HCT116 (cell line): ENCODE measurements at regions not wholly inside any gene's neighbourhood (a gene's known extent, or its start where the extent isn't known, plus 50 kb on each side); places are given as distances from the start of the nearest gene placed in this dataset.

Source experiments
- ATAC-seq: fragments of 200-7000 bp; cut with Tn5 transposase; 2 replicates; pipeline ENCODE4 v1.9.1; 2020; ENCODE audit warnings: mild to moderate bottlenecking, moderate library complexity
- BruUV-seq: library from RNA; stranded (reverse); fragments of 400-500 nt; replicated peaks from 2 replicates; lab custom pipeline; 2021; lab: Mats Ljungman, UMichigan
- CTCF ChIA-PET: fragments of 300-600 bp; sonication (Branson Sonifier 250); formaldehyde crosslinking; loops from one replicate; lab custom pipeline; 2021; ENCODE audit warnings: antibody characterized with exemption; lab: Charles Lee
- POLR2A ChIA-PET: fragments of 300-600, 350-600 bp; sonication (Branson Sonifier 250); formaldehyde crosslinking; loops from one replicate; lab custom pipeline; 2021; ENCODE audit warnings: antibody characterized with exemption; lab: Charles Lee
- RAD21 ChIA-PET, 2 experiments: fragments of 300-600 bp; sonication (Branson Sonifier 250); formaldehyde crosslinking; loops; one replicate each; lab custom pipeline; 2023; ENCODE audit warnings: low total read pairs in 2 of 2; ENCODE audit not compliant: uncharacterized antibody in 2 of 2, unreplicated experiment in 2 of 2, low non-redundant PET in 1 of 2; lab: Charles Lee
- DNase-seq: peaks from one replicate; pipeline ENCODE4 v3.0.0-alpha.2; 2010; ENCODE audit warnings: low read depth, low spot score
- H2AFZ ChIP-seq: fragments of 200-600 bp; shearing (Covaris generic), sonication (generic); 2 replicates; pipeline ENCODE4 v1.6.1; 2017; ENCODE audit warnings: low read depth, mixed run types, mixed read lengths, antibody characterized with exemption, low read length; ENCODE audit not compliant: poor library complexity, severe bottlenecking
- H3K27ac ChIP-seq: 2 replicates; pipeline ENCODE4 v1.5.1; 2012; ENCODE audit warnings: low read depth, low read length
- H3K27me3 ChIP-seq: fragments of 200-600 bp; sonication (generic); 2 replicates; pipeline ENCODE4 v1.6.1; 2016; ENCODE audit warnings: mixed run types, low read length, mixed read lengths; ENCODE audit not compliant: insufficient read depth
- H3K36me3 ChIP-seq, 2 experiments: fragments of 200-500 bp in 1 of 2; fragments of 200-600 bp in 1 of 2; sonication (Bioruptor generic) in 1 of 2; sonication (generic) in 1 of 2; 2 replicates each; pipeline versions ENCODE4 v1.5.1 to v1.6.1; 2014 to 2016; ENCODE audit warnings: low read length in 2 of 2, inconsistent platforms in 1 of 2, mixed read lengths in 1 of 2, mixed run types in 1 of 2; ENCODE audit not compliant: insufficient read depth in 2 of 2, control insufficient read depth in 1 of 2
- H3K4me1 ChIP-seq, 2 experiments: fragments of 200-600 bp in 1 of 2; sonication (generic) in 1 of 2; 2 replicates each; pipeline versions ENCODE4 v1.5.1 to v1.6.1; 2012 to 2017; ENCODE audit warnings: low read length in 2 of 2, inconsistent platforms in 1 of 2, mild to moderate bottlenecking in 1 of 2, mixed read lengths in 1 of 2, mixed run types in 1 of 2, moderate library complexity in 1 of 2; ENCODE audit not compliant: insufficient read depth in 2 of 2, control insufficient read depth in 1 of 2
- H3K4me2 ChIP-seq: fragments of 200-600 bp; sonication (generic); 2 replicates; pipeline ENCODE4 v1.6.1; 2017; ENCODE audit warnings: mixed run types, low read length, mixed read lengths
- H3K4me3 ChIP-seq, 2 experiments: fragments of 200-600 bp in 1 of 2; sonication (generic) in 1 of 2; replicated peaks in 1 of 2; 2 replicates each; pipeline ENCODE4 v1.5.1; 2011 to 2016; ENCODE audit warnings: low read length in 2 of 2, control low read depth in 1 of 2, low read depth in 1 of 2, mild to moderate bottlenecking in 1 of 2, mixed read lengths in 1 of 2, mixed run types in 1 of 2
- H3K79me2 ChIP-seq: fragments of 200-600 bp; sonication (generic); 2 replicates; pipeline ENCODE4 v1.6.1; 2017; ENCODE audit warnings: mild to moderate bottlenecking, mixed run types, low read length, moderate library complexity, mixed read lengths; ENCODE audit not compliant: insufficient read depth
- H3K9ac ChIP-seq: fragments of 200-600 bp; sonication (generic); 2 replicates; pipeline ENCODE4 v1.6.1; 2016; ENCODE audit warnings: low read length, mixed read lengths
- H3K9me2 ChIP-seq: fragments of 200-600 bp; sonication (generic), shearing (Covaris generic); 2 replicates; pipeline ENCODE4 v1.6.1; 2017; ENCODE audit warnings: mixed run types, mild to moderate bottlenecking, moderate library complexity; ENCODE audit not compliant: insufficient read depth
- H3K9me3 ChIP-seq, 2 experiments: fragments of 200-500 bp in 1 of 2; fragments of 200-600 bp in 1 of 2; sonication (Bioruptor generic) in 1 of 2; sonication (generic) in 1 of 2; 2 replicates each; pipeline ENCODE4 v1.6.1; 2014 to 2017; ENCODE audit warnings: low read length in 2 of 2, mixed read lengths in 2 of 2, inconsistent platforms in 1 of 2, low read depth in 1 of 2, mild to moderate bottlenecking in 1 of 2, mixed run types in 1 of 2, moderate library complexity in 1 of 2; ENCODE audit not compliant: control insufficient read depth in 1 of 2, insufficient read depth in 1 of 2
- H4K20me1 ChIP-seq: fragments of 200-600 bp; sonication (generic), shearing (Covaris generic); 2 replicates; pipeline ENCODE4 v1.6.1; 2017; ENCODE audit warnings: mixed run types, mild to moderate bottlenecking, moderate library complexity; ENCODE audit not compliant: insufficient read depth
- CBX3 ChIP-seq: IDR thresholded peaks from 2 replicates; pipeline ENCODE4 v1.6.1; 2012; ENCODE audit warnings: low read depth
- CEBPB ChIP-seq: IDR thresholded peaks from 2 replicates; pipeline ENCODE4 v1.6.1; 2012; ENCODE audit warnings: low read depth
- EGR1 ChIP-seq: IDR thresholded peaks from 2 replicates; pipeline ENCODE4 v1.6.1; 2012; ENCODE audit warnings: low read depth
- ELF1 ChIP-seq: IDR thresholded peaks from 2 replicates; pipeline ENCODE4 v1.6.1; 2012; ENCODE audit warnings: low read depth, borderline replicate concordance
- EZH2 ChIP-seq: fragments of 200-600 bp; sonication (generic); IDR thresholded peaks from 2 replicates; pipeline ENCODE4 v1.6.1; 2017; ENCODE audit warnings: antibody characterized with exemption, mixed run types
- FOSL1 ChIP-seq: IDR thresholded peaks from 2 replicates; pipeline ENCODE4 v1.6.1; 2012; ENCODE audit warnings: low read depth
- POLR2A ChIP-seq: IDR thresholded peaks from 2 replicates; pipeline ENCODE4 v1.7.0; 2011; ENCODE audit warnings: borderline replicate concordance; ENCODE audit not compliant: insufficient read depth, insufficient read length; ENCODE audit errors: extremely low read depth
- POLR2AphosphoS5 ChIP-seq: IDR thresholded peaks from 2 replicates; pipeline ENCODE4 v1.6.1; 2011; ENCODE audit warnings: mild to moderate bottlenecking, low read depth, low read length, moderate library complexity
- RAD21 ChIP-seq: IDR thresholded peaks from 2 replicates; pipeline ENCODE4 v1.6.1; 2012; ENCODE audit warnings: low read depth, mild to moderate bottlenecking
- SIN3A ChIP-seq: IDR thresholded peaks from 2 replicates; pipeline ENCODE4 v1.6.1; 2012; ENCODE audit warnings: low read depth
- SP1 ChIP-seq: IDR thresholded peaks from 2 replicates; pipeline ENCODE4 v1.6.1; 2012; ENCODE audit warnings: low read depth
- SRF ChIP-seq: IDR thresholded peaks from 2 replicates; pipeline ENCODE4 v1.6.1; 2012; ENCODE audit warnings: low read depth
- YY1 ChIP-seq: IDR thresholded peaks from 2 replicates; pipeline ENCODE4 v1.6.1; 2011; ENCODE audit warnings: low read length, low read depth, moderate library complexity, mild to moderate bottlenecking; ENCODE audit not compliant: insufficient replicate concordance; ENCODE audit errors: extremely low read depth
- ZFX ChIP-seq: fragments of 450-650 bp; IDR thresholded peaks from 2 replicates; pipeline ENCODE4 v1.6.1; 2017
- intact Hi-C: fragments of 100-400 bp; cut with micrococcal nuclease; formaldehyde crosslinking; loops from 2 replicates; pipeline ENCODE4 v1.10.0; 2022
- TF ChIP-seq, protein P1 (sequence below): IDR thresholded peaks from 2 replicates; pipeline ENCODE4 v1.6.1; 2011; ENCODE audit warnings: mild to moderate bottlenecking, low read length, moderate library complexity; ENCODE audit not compliant: insufficient replicate concordance; ENCODE audit errors: extremely low read depth
- TF ChIP-seq, protein P2 (sequence below): IDR thresholded peaks from 2 replicates; pipeline ENCODE4 v1.6.1; 2012

DNA sequence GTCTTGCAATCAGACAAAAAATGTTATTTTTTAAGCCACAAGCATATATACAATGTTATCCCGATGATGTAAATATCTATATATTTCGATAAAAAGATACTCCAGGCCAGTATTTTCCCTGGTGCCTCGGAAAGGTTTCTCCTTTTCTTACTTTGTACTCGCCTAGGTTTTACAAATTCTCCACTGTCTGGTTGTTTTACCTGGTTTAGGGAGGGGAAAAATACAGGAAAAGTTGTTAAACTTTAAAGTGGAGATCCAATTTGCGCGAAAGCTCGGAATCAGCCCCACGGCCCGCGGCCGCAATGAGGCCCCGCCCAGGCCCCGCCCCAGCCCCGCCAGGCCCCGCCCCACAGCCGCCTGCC lies 58.4 kb upstream of the WNT7B start:
- TF ChIP-seq EZH2 (no peak), POLR2AphosphoS5 (peak; percentile 44; the same call in 1 of the 2 replicates), CEBPB (no peak), FOSL1 (no peak), CBX3 (no peak), ZFX (no peak), POLR2A (peak; percentile 10)
- TF ChIP-seq, all 23 proteins: peak for 2
- peak overlapping the region; percentile 58; the same call in 1 of the 2 replicates for H3K27ac ChIP-seq
- RAD21 ChIA-PET, result interaction anchor here (0.6 to 2.3 kb wide), 3 partner anchors 17 to 29 kb away, joined by 3 to 21 read pairs (median 5); no protein-coding TSS in a partner anchor

DNA sequence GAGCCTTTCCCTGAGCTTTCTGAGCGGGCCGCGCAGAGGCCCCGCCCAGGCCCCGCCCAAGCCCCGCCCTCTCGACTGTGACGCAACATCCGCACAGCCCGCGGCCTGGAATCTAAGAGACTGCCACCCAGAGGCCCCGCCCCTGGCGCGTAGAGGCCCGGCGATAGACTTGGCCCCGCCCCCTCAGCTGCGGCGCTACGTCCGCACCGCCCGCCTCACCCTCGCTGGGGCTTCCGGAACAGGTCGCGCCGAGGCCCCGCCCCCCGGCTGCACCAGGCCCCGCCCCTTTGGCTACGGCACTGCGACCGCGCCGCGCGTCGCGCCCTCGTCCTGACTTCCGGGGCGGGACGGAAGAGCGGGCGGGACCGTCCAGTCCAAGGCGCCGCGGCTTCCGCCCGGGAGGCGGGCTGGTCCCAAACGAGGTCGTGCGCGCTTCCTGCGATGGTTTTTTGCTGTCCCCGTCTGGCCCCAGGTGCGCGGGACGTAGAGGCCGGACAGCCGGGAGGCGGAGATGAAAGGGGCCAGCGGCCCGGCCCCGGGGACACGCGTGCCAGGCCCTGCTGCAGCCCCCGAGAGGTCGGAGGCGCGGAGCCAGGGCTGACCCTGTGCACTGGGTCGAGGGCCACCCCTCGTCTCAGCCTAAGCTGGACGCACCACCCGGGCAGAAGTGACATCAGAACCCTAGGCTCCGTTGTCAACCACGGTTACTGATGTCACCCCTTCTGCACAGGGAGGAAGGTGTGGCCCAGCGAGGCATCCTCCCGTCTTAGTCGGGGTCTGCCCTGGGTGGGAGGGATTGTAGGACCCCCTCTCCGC lies 59.0 kb upstream of the WNT7B start:
- ChIA-PET CTCF (interaction anchor here (0.7 to 2.7 kb wide), 5 partner anchors 17 to 81 kb away, joined by 3 to 48 read pairs (median 5); no protein-coding TSS in a partner anchor), POLR2A (interaction anchor here (0.6 to 2.2 kb wide), 12 partner anchors 10 to 1318 kb away, joined by 3 to 15 read pairs (median 4); no protein-coding TSS in a partner anchor), RAD21 (interaction anchor here (0.6 to 2.3 kb wide), 6 partner anchors 16 to 81 kb away, joined by 3 to 21 read pairs (median 5); no protein-coding TSS in a partner anchor)
- 0 out of 2 replicates have a peak, but pooled peaks cover 5% of the 10 kb centered on the region for H3K79me2 ChIP-seq
- TF ChIP-seq, protein P1, sequence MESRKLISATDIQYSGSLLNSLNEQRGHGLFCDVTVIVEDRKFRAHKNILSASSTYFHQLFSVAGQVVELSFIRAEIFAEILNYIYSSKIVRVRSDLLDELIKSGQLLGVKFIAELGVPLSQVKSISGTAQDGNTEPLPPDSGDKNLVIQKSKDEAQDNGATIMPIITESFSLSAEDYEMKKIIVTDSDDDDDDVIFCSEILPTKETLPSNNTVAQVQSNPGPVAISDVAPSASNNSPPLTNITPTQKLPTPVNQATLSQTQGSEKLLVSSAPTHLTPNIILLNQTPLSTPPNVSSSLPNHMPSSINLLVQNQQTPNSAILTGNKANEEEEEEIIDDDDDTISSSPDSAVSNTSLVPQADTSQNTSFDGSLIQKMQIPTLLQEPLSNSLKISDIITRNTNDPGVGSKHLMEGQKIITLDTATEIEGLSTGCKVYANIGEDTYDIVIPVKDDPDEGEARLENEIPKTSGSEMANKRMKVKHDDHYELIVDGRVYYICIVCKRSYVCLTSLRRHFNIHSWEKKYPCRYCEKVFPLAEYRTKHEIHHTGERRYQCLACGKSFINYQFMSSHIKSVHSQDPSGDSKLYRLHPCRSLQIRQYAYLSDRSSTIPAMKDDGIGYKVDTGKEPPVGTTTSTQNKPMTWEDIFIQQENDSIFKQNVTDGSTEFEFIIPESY, result no peak
- TF ChIP-seq ELF1 (peak; percentile 79), POLR2A (peak; percentile 51), SIN3A (no peak), EZH2 (no peak), SP1 (peak; percentile 91), ZFX (peak; percentile 47; the same call in 1 of the 2 replicates), RAD21 (no peak), SRF (peak; percentile 92), EGR1 (peak; percentile 64), YY1 (peak; percentile 38), POLR2AphosphoS5 (peak; percentile 76), CBX3 (no peak)
- TF ChIP-seq, protein P2, sequence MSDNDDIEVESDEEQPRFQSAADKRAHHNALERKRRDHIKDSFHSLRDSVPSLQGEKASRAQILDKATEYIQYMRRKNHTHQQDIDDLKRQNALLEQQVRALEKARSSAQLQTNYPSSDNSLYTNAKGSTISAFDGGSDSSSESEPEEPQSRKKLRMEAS, result peak; percentile 77
- H3K9me3 ChIP-seq, result no peaks in the 10 kb centered on the region
- H4K20me1 ChIP-seq, result no peaks in the 10 kb centered on the region
- H3K27me3 ChIP-seq, result no peaks in the 10 kb centered on the region
- DNase-seq (peak; percentile 96), ATAC-seq (peak; percentile 93)
- intact Hi-C loops, result loop anchor here (1.0 kb wide), 2 partner anchors 22 to 30 kb away; no protein-coding TSS in a partner anchor
- peaks cover 8 to 21% of the 10 kb centered on the region in 2 experiments; a peak in 3 of 4 replicates for H3K4me1 ChIP-seq
- H3K9ac ChIP-seq, result peak overlapping the region; percentile 93
- TSS peak; percentile 84 for BruUV-seq
- H2AFZ ChIP-seq, result no peak overlapping the region
- peak overlapping the region; percentile 93 to 98 for H3K4me3 ChIP-seq
- H3K27ac ChIP-seq, result peak overlapping the region; percentile 73
- H3K9me2 ChIP-seq, result no peaks in the 10 kb centered on the region
- H3K36me3 ChIP-seq, result no peaks in the 10 kb centered on the region
- H3K4me2 ChIP-seq, result peak overlapping the region; percentile 97

More for the DNA sequence above, 58.4 kb upstream of the WNT7B start:
- H3K9ac ChIP-seq, result peak overlapping the region; percentile 67
- ChIA-PET POLR2A (interaction anchor here (0.6 to 2.2 kb wide), 9 partner anchors 10 to 45 kb away, joined by 3 to 15 read pairs (median 4); no protein-coding TSS in a partner anchor), CTCF (interaction anchor here (0.7 to 2.7 kb wide), 3 partner anchors 18 to 29 kb away, joined by 3 to 48 read pairs (median 4); no protein-coding TSS in a partner anchor)
- ATAC-seq (no peak), DNase-seq (no peak)
- peak overlapping the region; percentile 60 to 72 for H3K4me3 ChIP-seq
- intact Hi-C loops, result loop anchor here (1.0 kb wide), 1 partner anchor 21 kb away; no protein-coding TSS in a partner anchor
- 0 out of 2 replicates have a peak, but pooled peaks cover 5% of the 10 kb centered on the region for H3K79me2 ChIP-seq
- H2AFZ ChIP-seq, result no peak overlapping the region
- no peaks in the 10 kb centered on the region for H3K36me3 ChIP-seq
- no TSS peak for BruUV-seq
- peak overlapping the region; percentile 80 for H3K4me2 ChIP-seq
- no peaks in the 10 kb centered on the region for H3K27me3 ChIP-seq
- H3K9me3 ChIP-seq, result no peaks in the 10 kb centered on the region
- H3K4me1 ChIP-seq, result peaks cover 8 to 21% of the 10 kb centered on the region in 2 experiments; a peak in 3 of 4 replicates
- H4K20me1 ChIP-seq, result no peaks in the 10 kb centered on the region
- H3K9me2 ChIP-seq, result no peaks in the 10 kb centered on the region
